ENCODE measurements at regions not wholly inside any gene's neighbourhood (a gene's known extent, or its start where the extent isn't known, plus 50 kb on each side); places are given as distances from the start of the nearest gene placed in this dataset.

DNA sequence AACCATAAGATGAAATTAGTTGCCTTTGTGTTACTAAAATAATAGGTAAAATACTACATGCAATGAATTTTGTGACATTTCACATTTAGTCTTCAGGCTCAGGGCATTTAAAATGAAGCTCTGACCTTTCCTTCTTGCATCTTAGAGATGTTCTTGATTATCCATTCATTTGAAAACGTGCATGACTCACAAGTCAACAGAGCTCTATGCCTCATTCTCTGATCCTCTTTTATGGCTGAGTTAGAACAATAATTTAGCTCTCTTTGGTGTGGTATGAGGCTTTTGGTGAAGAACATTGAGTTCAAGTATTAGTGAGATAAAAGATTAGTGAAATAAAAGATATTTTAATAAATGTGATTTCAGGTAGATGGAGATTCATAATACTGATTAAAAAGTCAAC, 66.5 kb downstream of the TIGD2 start:
- TF ChIP-seq, protein P1, sequence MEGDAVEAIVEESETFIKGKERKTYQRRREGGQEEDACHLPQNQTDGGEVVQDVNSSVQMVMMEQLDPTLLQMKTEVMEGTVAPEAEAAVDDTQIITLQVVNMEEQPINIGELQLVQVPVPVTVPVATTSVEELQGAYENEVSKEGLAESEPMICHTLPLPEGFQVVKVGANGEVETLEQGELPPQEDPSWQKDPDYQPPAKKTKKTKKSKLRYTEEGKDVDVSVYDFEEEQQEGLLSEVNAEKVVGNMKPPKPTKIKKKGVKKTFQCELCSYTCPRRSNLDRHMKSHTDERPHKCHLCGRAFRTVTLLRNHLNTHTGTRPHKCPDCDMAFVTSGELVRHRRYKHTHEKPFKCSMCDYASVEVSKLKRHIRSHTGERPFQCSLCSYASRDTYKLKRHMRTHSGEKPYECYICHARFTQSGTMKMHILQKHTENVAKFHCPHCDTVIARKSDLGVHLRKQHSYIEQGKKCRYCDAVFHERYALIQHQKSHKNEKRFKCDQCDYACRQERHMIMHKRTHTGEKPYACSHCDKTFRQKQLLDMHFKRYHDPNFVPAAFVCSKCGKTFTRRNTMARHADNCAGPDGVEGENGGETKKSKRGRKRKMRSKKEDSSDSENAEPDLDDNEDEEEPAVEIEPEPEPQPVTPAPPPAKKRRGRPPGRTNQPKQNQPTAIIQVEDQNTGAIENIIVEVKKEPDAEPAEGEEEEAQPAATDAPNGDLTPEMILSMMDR (conservative IDR thresholded peaks at IDR 0.05; ENCODE audit: low read length), result no peak
- no peak for TF ChIP-seq EZH2phosphoT487 (IDR thresholded peaks at IDR 0.05; ENCODE audit: borderline replicate concordance, low read depth, low read length)
